GM19023 (cell line): ENCODE measurements at regions not wholly inside any gene's neighbourhood (a gene's known extent, or its start where the extent isn't known, plus 50 kb on each side); places are given as distances from the start of the nearest gene placed in this dataset.
"Not testable (repeated sequence)": the region's sequence is repeated elsewhere in the genome, so short reads cannot be mapped to it uniquely, and the experiment has no call there.

Experiments used
- ATAC-seq: cut with Tn5 transposase; IDR thresholded peaks from one replicate; pipeline ENCODE4 v1.9.1; 2021; ENCODE audit warnings: mild to moderate bottlenecking, moderate library complexity; ENCODE audit not compliant: unreplicated experiment

- ATAC-seq, result peak; percentile 88
Observed at GRCh38 chr1:101128211-101128727, 102.7 kb upstream of the DPH5 start.

GRCh38 chr1:101124405-101124804 lies 98.8 kb upstream of the DPH5 start:
- ATAC-seq, result no peak

- not testable (repeated sequence) for ATAC-seq
Observed at GRCh38 chr1:101123904-101124303, 98.3 kb upstream of the DPH5 start.

GRCh38 chr1:101122452-101123166 lies 97.0 kb upstream of the DPH5 start:
- peak; percentile 96 for ATAC-seq

- no peak for ATAC-seq
Observed at GRCh38 chr1:101121975-101122374, 96.4 kb upstream of the DPH5 start.

GRCh38 chr1:101121504-101121903 lies 95.9 kb upstream of the DPH5 start:
- ATAC-seq, result no peak

GRCh38 chr1:101120868-101121267 lies 95.3 kb upstream of the DPH5 start:
- ATAC-seq, result no peak

- no peak for ATAC-seq
Observed at GRCh38 chr1:101119289-101119688, 93.7 kb upstream of the DPH5 start.

- no peak for ATAC-seq
Observed at GRCh38 chr1:101116006-101116405, 90.4 kb upstream of the DPH5 start.

GRCh38 chr1:101115112-101115511 lies 89.5 kb upstream of the DPH5 start:
- ATAC-seq, result no peak

GRCh38 chr1:101114128-101114527 lies 88.5 kb upstream of the DPH5 start:
- ATAC-seq, result not testable (repeated sequence)

GRCh38 chr1:101112051-101112780 lies 86.6 kb upstream of the DPH5 start:
- ATAC-seq, result peak; percentile 91

GRCh38 chr1:101111461-101111860 lies 85.9 kb upstream of the DPH5 start:
- no peak for ATAC-seq

GRCh38 chr1:101109791-101110190 lies 84.2 kb upstream of the DPH5 start:
- no peak for ATAC-seq

- ATAC-seq, result no peak
Observed at GRCh38 chr1:101108111-101108500, 82.5 kb upstream of the DPH5 start.

GRCh38 chr1:101107496-101108110 lies 82.0 kb upstream of the DPH5 start:
- ATAC-seq, result no peak

GRCh38 chr1:101105877-101106276 lies 80.3 kb upstream of the DPH5 start:
- no peak for ATAC-seq

- ATAC-seq, result no peak
Observed at GRCh38 chr1:101102426-101103156, 77.0 kb upstream of the DPH5 start.

GRCh38 chr1:101101360-101101759 lies 75.8 kb upstream of the DPH5 start:
- ATAC-seq, result no peak

GRCh38 chr1:101100674-101101073 lies 75.1 kb upstream of the DPH5 start:
- no peak for ATAC-seq

- ATAC-seq, result no peak
Observed at GRCh38 chr1:101098907-101099306, 73.3 kb upstream of the DPH5 start.
